ENCODE measurements at regions not wholly inside any gene's neighbourhood (a gene's known extent, or its start where the extent isn't known, plus 50 kb on each side); places are given as distances from the start of the nearest gene placed in this dataset.

GRCh38 chr19:30757104-30757836, 385.1 kb downstream of the ZNF536 start:
- no peaks in the 10 kb centered on the region for H3K27me3 ChIP-seq (ENCODE audit: insufficient read depth)
- no peak overlapping the region for H3K27ac ChIP-seq (ENCODE audit: low read depth)
- H3K79me2 ChIP-seq (replicated peaks; ENCODE audit: insufficient read depth), result no peaks in the 10 kb centered on the region
- H3K9me2 ChIP-seq (ENCODE audit: insufficient read depth), result 0 out of 2 replicates have a peak, but pooled peaks cover 1% of the 10 kb centered on the region
- H3K4me1 ChIP-seq (ENCODE audit: insufficient read depth), result no peaks in the 10 kb centered on the region
- Mint-ChIP-seq H3K36me3 (ENCODE audit: low read depth) (no peaks in the 10 kb centered on the region; the same call in 1 of the 3 replicates), H3K4me1 (no peaks in the 10 kb centered on the region), H3K27ac (no peak overlapping the region), H3K9me3 (no peaks in the 10 kb centered on the region; the same call in 2 of the 3 replicates), H3K27me3 (ENCODE audit: insufficient read depth, low read depth, poor library complexity) (peaks cover 6% of the 10 kb centered on the region), H3K4me3 (no peak overlapping the region)
- H4K20me1 ChIP-seq (replicated peaks; ENCODE audit: insufficient read depth), result no peaks in the 10 kb centered on the region
- H3K4me3 ChIP-seq, result no peak overlapping the region
- no peaks in the 10 kb centered on the region for H3F3A ChIP-seq (replicated peaks; ENCODE audit: low read depth)
- no peak for TF ChIP-seq ZNF331 (CRISPR knock-in tag; IDR thresholded peaks at IDR 0.05; ENCODE audit: low read depth)
- TF ChIP-seq POLR2AphosphoS5 (IDR thresholded peaks at IDR 0.05; ENCODE audit: low read depth), result no peak
- TF ChIP-seq NANOG (IDR thresholded peaks at IDR 0.05; ENCODE audit: borderline replicate concordance), result no peak
- no peak for TF ChIP-seq EZH2phosphoT487 (IDR thresholded peaks at IDR 0.05; ENCODE audit: unreplicated experiment)
- TF ChIP-seq ZNF462 (CRISPR knock-in tag; IDR thresholded peaks at IDR 0.05), result no peak
- TF ChIP-seq STAT1 (IDR thresholded peaks at IDR 0.05; ENCODE audit: unreplicated experiment), result no peak
- TF ChIP-seq ZNF114 (CRISPR knock-in tag; IDR thresholded peaks at IDR 0.05), result no peak
- no peak for TF ChIP-seq ETS1 (IDR thresholded peaks at IDR 0.05)
- no peak for TF ChIP-seq CREB1 (CRISPR knock-in tag; IDR thresholded peaks at IDR 0.05; ENCODE audit: low read depth)
- no peak for TF ChIP-seq EZH2 (IDR thresholded peaks at IDR 0.05; ENCODE audit: low read depth, unreplicated experiment)
- DNase-seq (ENCODE audit: low spot score) (no peak), ATAC-seq (no peak)
- H3K4me2 ChIP-seq, result no peak overlapping the region
- H2AFZ ChIP-seq, result no peak overlapping the region
- no peaks in the 10 kb centered on the region for H3K36me3 ChIP-seq (ENCODE audit: insufficient read depth)
